ENCODE measurements at regions not wholly inside any gene's neighbourhood (a gene's known extent, or its start where the extent isn't known, plus 50 kb on each side); places are given as distances from the start of the nearest gene placed in this dataset.

- Histone ChIP-seq H3K9me3 (no peaks in the 10 kb centered on the region), H3K4me1 (ENCODE audit: low read depth) (no peaks in the 10 kb centered on the region), H3K36me3 (ENCODE audit: low read depth) (no peaks in the 10 kb centered on the region), H3K4me3 (no peak overlapping the region)
- intact Hi-C loops (cut with DNase I, micrococcal nuclease) = no loop called here
- no peak for TF ChIP-seq CTCF (IDR thresholded peaks at IDR 0.05)
- DNase-seq (no peak), ATAC-seq (no peak)
These were observed 50.9 kb upstream of the AFF3 start for GRCh38 chr2:100193291-100193710.

GRCh38 chr2:100192825-100193224, 50.4 kb upstream of the AFF3 start:
- DNase-seq (no peak), ATAC-seq (no peak)
- intact Hi-C loops (cut with DNase I, micrococcal nuclease) = no loop called here
- no peak for TF ChIP-seq CTCF (IDR thresholded peaks at IDR 0.05)
- Histone ChIP-seq H3K9me3 (no peaks in the 10 kb centered on the region), H3K4me1 (ENCODE audit: low read depth) (no peaks in the 10 kb centered on the region), H3K36me3 (ENCODE audit: low read depth) (no peaks in the 10 kb centered on the region), H3K4me3 (no peak overlapping the region)

DNA sequence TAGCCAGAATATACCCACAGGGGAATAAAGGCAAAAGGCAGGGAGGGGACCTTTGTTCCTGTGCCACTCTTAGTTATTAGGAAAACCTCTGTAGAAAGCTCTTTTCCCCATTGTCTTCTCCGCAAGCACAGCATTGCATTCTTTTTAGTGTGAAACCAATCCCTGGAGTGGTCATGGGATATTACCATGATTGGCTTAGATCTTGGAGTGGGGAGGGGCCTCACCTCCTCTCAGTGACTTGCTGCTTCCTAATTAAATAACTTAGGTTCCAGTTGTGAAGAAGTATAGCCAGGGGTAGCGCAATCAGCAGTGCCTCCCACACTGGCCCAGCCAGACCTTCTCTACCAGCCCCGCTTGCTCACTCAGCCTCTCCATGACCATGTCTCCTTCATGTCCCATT, 49.9 kb upstream of the AFF3 start:
- intact Hi-C loops (cut with DNase I, micrococcal nuclease) = no loop called here
- ATAC-seq (no peak), DNase-seq (no peak)
- H3K9me3 ChIP-seq = no peaks in the 10 kb centered on the region
- H3K4me3 ChIP-seq = no peak overlapping the region
- H3K36me3 ChIP-seq (ENCODE audit: low read depth) = no peaks in the 10 kb centered on the region
- H3K4me1 ChIP-seq (ENCODE audit: low read depth) = no peaks in the 10 kb centered on the region
- no peak for TF ChIP-seq CTCF (IDR thresholded peaks at IDR 0.05)
